ENCODE measurements at regions not wholly inside any gene's neighbourhood (a gene's known extent, or its start where the extent isn't known, plus 50 kb on each side); places are given as distances from the start of the nearest gene placed in this dataset.

DNA sequence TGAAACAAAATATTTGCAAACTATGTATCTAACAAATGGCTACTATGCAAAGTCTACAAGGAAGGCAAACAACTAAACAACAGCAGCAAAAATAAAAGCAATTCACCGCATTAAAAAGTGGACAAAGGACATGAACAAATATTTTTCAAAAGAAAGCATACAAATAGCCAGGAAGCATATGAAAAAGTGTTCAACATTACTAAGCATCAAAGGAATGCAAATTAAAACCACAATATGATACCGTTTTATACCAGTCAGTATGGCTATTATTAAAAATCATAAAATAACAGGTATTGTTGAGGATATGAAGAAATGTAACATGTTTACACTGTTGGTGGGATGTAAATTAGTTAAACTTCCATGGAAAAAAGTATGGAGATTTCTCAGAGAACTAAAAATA lies 1106.7 kb downstream of the PDHA2 start (continued):
- TF ChIP-seq, protein P1, sequence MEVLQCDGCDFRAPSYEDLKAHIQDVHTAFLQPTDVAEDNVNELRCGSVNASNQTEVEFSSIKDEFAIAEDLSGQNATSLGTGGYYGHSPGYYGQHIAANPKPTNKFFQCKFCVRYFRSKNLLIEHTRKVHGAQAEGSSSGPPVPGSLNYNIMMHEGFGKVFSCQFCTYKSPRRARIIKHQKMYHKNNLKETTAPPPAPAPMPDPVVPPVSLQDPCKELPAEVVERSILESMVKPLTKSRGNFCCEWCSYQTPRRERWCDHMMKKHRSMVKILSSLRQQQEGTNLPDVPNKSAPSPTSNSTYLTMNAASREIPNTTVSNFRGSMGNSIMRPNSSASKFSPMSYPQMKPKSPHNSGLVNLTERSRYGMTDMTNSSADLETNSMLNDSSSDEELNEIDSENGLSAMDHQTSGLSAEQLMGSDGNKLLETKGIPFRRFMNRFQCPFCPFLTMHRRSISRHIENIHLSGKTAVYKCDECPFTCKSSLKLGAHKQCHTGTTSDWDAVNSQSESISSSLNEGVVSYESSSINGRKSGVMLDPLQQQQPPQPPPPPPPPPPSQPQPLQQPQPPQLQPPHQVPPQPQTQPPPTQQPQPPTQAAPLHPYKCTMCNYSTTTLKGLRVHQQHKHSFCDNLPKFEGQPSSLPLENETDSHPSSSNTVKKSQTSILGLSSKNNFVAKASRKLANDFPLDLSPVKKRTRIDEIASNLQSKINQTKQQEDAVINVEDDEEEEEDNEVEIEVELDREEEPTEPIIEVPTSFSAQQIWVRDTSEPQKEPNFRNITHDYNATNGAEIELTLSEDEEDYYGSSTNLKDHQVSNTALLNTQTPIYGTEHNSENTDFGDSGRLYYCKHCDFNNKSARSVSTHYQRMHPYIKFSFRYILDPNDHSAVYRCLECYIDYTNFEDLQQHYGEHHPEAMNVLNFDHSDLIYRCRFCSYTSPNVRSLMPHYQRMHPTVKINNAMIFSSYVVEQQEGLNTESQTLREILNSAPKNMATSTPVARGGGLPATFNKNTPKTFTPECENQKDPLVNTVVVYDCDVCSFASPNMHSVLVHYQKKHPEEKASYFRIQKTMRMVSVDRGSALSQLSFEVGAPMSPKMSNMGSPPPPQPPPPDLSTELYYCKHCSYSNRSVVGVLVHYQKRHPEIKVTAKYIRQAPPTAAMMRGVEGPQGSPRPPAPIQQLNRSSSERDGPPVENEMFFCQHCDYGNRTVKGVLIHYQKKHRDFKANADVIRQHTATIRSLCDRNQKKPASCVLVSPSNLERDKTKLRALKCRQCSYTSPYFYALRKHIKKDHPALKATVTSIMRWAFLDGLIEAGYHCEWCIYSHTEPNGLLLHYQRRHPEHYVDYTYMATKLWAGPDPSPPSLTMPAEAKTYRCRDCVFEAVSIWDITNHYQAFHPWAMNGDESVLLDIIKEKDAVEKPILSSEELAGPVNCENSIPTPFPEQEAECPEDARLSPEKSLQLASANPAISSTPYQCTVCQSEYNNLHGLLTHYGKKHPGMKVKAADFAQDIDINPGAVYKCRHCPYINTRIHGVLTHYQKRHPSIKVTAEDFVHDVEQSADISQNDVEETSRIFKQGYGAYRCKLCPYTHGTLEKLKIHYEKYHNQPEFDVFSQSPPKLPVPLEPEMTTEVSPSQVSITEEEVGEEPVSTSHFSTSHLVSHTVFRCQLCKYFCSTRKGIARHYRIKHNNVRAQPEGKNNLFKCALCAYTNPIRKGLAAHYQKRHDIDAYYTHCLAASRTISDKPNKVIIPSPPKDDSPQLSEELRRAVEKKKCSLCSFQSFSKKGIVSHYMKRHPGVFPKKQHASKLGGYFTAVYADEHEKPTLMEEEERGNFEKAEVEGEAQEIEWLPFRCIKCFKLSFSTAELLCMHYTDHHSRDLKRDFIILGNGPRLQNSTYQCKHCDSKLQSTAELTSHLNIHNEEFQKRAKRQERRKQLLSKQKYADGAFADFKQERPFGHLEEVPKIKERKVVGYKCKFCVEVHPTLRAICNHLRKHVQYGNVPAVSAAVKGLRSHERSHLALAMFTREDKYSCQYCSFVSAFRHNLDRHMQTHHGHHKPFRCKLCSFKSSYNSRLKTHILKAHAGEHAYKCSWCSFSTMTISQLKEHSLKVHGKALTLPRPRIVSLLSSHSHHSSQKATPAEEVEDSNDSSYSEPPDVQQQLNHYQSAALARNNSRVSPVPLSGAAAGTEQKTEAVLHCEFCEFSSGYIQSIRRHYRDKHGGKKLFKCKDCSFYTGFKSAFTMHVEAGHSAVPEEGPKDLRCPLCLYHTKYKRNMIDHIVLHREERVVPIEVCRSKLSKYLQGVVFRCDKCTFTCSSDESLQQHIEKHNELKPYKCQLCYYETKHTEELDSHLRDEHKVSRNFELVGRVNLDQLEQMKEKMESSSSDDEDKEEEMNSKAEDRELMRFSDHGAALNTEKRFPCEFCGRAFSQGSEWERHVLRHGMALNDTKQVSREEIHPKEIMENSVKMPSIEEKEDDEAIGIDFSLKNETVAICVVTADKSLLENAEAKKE (CRISPR knock-in tag; IDR thresholded peaks at IDR 0.05): no peak
- TF ChIP-seq, protein P2, sequence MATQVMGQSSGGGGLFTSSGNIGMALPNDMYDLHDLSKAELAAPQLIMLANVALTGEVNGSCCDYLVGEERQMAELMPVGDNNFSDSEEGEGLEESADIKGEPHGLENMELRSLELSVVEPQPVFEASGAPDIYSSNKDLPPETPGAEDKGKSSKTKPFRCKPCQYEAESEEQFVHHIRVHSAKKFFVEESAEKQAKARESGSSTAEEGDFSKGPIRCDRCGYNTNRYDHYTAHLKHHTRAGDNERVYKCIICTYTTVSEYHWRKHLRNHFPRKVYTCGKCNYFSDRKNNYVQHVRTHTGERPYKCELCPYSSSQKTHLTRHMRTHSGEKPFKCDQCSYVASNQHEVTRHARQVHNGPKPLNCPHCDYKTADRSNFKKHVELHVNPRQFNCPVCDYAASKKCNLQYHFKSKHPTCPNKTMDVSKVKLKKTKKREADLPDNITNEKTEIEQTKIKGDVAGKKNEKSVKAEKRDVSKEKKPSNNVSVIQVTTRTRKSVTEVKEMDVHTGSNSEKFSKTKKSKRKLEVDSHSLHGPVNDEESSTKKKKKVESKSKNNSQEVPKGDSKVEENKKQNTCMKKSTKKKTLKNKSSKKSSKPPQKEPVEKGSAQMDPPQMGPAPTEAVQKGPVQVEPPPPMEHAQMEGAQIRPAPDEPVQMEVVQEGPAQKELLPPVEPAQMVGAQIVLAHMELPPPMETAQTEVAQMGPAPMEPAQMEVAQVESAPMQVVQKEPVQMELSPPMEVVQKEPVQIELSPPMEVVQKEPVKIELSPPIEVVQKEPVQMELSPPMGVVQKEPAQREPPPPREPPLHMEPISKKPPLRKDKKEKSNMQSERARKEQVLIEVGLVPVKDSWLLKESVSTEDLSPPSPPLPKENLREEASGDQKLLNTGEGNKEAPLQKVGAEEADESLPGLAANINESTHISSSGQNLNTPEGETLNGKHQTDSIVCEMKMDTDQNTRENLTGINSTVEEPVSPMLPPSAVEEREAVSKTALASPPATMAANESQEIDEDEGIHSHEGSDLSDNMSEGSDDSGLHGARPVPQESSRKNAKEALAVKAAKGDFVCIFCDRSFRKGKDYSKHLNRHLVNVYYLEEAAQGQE (IDR thresholded peaks at IDR 0.05; ENCODE audit: unreplicated experiment): no peak
- TF ChIP-seq POLR2AphosphoS5 (IDR thresholded peaks at IDR 0.05; ENCODE audit: low read depth): no peak
- no peak for TF ChIP-seq ZNF114 (CRISPR knock-in tag; IDR thresholded peaks at IDR 0.05)
- TF ChIP-seq EZH2phosphoT487 (IDR thresholded peaks at IDR 0.05; ENCODE audit: unreplicated experiment): no peak
- TF ChIP-seq, protein P3, sequence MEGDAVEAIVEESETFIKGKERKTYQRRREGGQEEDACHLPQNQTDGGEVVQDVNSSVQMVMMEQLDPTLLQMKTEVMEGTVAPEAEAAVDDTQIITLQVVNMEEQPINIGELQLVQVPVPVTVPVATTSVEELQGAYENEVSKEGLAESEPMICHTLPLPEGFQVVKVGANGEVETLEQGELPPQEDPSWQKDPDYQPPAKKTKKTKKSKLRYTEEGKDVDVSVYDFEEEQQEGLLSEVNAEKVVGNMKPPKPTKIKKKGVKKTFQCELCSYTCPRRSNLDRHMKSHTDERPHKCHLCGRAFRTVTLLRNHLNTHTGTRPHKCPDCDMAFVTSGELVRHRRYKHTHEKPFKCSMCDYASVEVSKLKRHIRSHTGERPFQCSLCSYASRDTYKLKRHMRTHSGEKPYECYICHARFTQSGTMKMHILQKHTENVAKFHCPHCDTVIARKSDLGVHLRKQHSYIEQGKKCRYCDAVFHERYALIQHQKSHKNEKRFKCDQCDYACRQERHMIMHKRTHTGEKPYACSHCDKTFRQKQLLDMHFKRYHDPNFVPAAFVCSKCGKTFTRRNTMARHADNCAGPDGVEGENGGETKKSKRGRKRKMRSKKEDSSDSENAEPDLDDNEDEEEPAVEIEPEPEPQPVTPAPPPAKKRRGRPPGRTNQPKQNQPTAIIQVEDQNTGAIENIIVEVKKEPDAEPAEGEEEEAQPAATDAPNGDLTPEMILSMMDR (conservative IDR thresholded peaks at IDR 0.05; ENCODE audit: low read depth in 2 of 2): no peak
- no peak for TF ChIP-seq NANOG (IDR thresholded peaks at IDR 0.05; ENCODE audit: borderline replicate concordance)
- no peak for TF ChIP-seq EZH2 (IDR thresholded peaks at IDR 0.05; ENCODE audit: low read depth, unreplicated experiment)
- TF ChIP-seq JUNB (IDR thresholded peaks at IDR 0.05; ENCODE audit: unreplicated experiment): no peak
- TF ChIP-seq, protein P4, sequence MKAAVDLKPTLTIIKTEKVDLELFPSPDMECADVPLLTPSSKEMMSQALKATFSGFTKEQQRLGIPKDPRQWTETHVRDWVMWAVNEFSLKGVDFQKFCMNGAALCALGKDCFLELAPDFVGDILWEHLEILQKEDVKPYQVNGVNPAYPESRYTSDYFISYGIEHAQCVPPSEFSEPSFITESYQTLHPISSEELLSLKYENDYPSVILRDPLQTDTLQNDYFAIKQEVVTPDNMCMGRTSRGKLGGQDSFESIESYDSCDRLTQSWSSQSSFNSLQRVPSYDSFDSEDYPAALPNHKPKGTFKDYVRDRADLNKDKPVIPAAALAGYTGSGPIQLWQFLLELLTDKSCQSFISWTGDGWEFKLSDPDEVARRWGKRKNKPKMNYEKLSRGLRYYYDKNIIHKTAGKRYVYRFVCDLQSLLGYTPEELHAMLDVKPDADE (IDR thresholded peaks at IDR 0.05): no peak

All from GM23338 (cell line).